Esophagus squamous epithelium (tissue), 5 donors: ENCODE measurements at regions not wholly inside any gene's neighbourhood (a gene's known extent, or its start where the extent isn't known, plus 50 kb on each side); places are given as distances from the start of the nearest gene placed in this dataset.

Experiments
- DNase-seq: peaks from one replicate; lab custom pipeline; 2025; lab: John Stamatoyannopoulos, UW
- H3K27ac ChIP-seq, 4 donors: fragments of 200-600 bp; sonication (generic); one replicate each; pipeline ENCODE4 v1.5.1; 2016 to 2019; ENCODE audit warnings: mild to moderate bottlenecking in 1 of 4
- H3K27me3 ChIP-seq, 4 donors: fragments of 200-600 bp; sonication (generic); 1 replicate in 3 of 4; 2 replicates in 1 of 4; pipeline versions ENCODE4 v1.5.1 to v1.6.0; 2017 to 2021; ENCODE audit warnings: antibody characterized with exemption in 1 of 4
- H3K36me3 ChIP-seq, 3 donors: fragments of 200-600 bp; sonication (generic); one replicate each; pipeline ENCODE4 v1.5.1; 2016 to 2019
- H3K4me1 ChIP-seq, 3 donors: fragments of 200-600 bp; sonication (generic); one replicate each; pipeline ENCODE4 v1.5.1; 2017 to 2019
- H3K4me3 ChIP-seq, 4 donors: fragments of 200-600 bp; sonication (generic); 1 replicate in 3 of 4; 2 replicates in 1 of 4; pipeline ENCODE4 v1.5.1; 2016 to 2019; ENCODE audit warnings: mild to moderate bottlenecking in 2 of 4, moderate library complexity in 1 of 4
- H3K9me3 ChIP-seq, 3 donors: fragments of 200-600 bp; sonication (generic); one replicate each; pipeline ENCODE4 v1.5.1; 2016 to 2019
- CTCF ChIP-seq, 6 experiments: fragments of 450-650 bp in 4 of 6; fragments of 200-600 bp in 2 of 6; sonication (generic) in 2 of 6; IDR thresholded peaks; one replicate each; pipeline ENCODE4 v1.5.1; 2016 to 2019; ENCODE audit warnings: antibody characterized with exemption in 6 of 6, mild to moderate bottlenecking in 4 of 6, moderate library complexity in 4 of 6
- POLR2A ChIP-seq, 4 donors: fragments of 450-650 bp; IDR thresholded peaks; one replicate each; pipeline ENCODE4 v1.6.1; 2017; ENCODE audit warnings: antibody characterized with exemption in 4 of 4, mild to moderate bottlenecking in 4 of 4, moderate library complexity in 3 of 4
- WGBS, 2 donors: methylation state at CpG; one replicate each; pipeline ENCODE4 v1.1.5; 2018; 5-methylcytosine and 5-hydroxymethylcytosine counted together
- intact Hi-C: fragments of 100-400 bp; cut with DNase I; formaldehyde crosslinking; loops from one replicate; pipeline ENCODE4 v1.15.0; 2022
- donor health status: DM: yes; HTN: yes; CAD: no.

DNA sequence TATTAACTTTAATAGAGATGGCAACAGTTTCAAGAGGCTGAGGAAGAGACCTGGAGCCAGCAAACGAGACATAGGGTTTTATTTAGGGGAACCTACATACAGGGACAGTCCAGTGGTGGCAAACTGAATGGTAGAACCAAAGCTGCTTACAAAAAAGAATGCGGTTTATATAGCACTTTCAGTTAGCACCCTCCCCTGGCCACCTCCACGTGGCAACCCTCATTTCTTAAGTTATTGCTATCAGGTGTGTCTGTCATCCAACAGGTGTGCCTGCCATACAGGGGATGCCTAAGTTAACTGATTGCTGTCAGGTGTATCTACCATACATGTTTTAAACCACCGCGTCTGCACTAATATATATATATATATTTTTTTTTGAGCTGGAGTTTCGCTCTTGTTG lies 129.2 kb upstream of the DUSP10 start:
- intact Hi-C loops = no loop called here
- Histone ChIP-seq H3K9me3 (no peaks in the 10 kb centered on the region), H3K4me1 (peaks cover 0 to 12% (median 0%) of the 10 kb centered on the region in 3 donors), H3K36me3 (no peaks in the 10 kb centered on the region), H3K27ac (no peak overlapping the region), H3K27me3 (no peaks in the 10 kb centered on the region), H3K4me3 (no peak overlapping the region)
- TF ChIP-seq CTCF (IDR thresholded peaks at IDR 0.05) (no peak), POLR2A (IDR thresholded peaks at IDR 0.05) (no peak)
- DNase-seq = no peak
- WGBS, 2 donors = 87 to 95% methylated on average over 6 of the region's 6 CpGs

- intact Hi-C loops = no loop called here
- H3K9me3 ChIP-seq = no peaks in the 10 kb centered on the region
- 67 to 81% methylated on average over 3 of the region's 3 CpGs for WGBS, 2 donors
These were observed 127.9 kb upstream of the DUSP10 start for GRCh38 chr1:221869779-221870178.

GRCh38 chr1:221868593-221869303 lies 126.9 kb upstream of the DUSP10 start:
- H3K27ac ChIP-seq = no peak overlapping the region
- no peaks in the 10 kb centered on the region for H3K9me3 ChIP-seq
- WGBS, 2 donors = 63 to 70% methylated on average over 3 of the region's 3 CpGs
- H3K36me3 ChIP-seq = no peaks in the 10 kb centered on the region
- no peak overlapping the region for H3K4me3 ChIP-seq
- peaks cover 0 to 12% (median 0%) of the 10 kb centered on the region in 3 donors for H3K4me1 ChIP-seq
- no peaks in the 10 kb centered on the region for H3K27me3 ChIP-seq
- TF ChIP-seq POLR2A (IDR thresholded peaks at IDR 0.05) = no peak
- TF ChIP-seq CTCF (IDR thresholded peaks at IDR 0.05) = no peak
- no peak for DNase-seq
- intact Hi-C loops = no loop called here

More at GRCh38 chr1:221869779-221870178, 127.9 kb upstream of the DUSP10 start:
- Histone ChIP-seq H3K36me3 (no peaks in the 10 kb centered on the region), H3K4me3 (no peak overlapping the region), H3K27me3 (no peaks in the 10 kb centered on the region), H3K4me1 (peaks cover 0 to 12% (median 0%) of the 10 kb centered on the region in 3 donors), H3K27ac (no peak overlapping the region)
- DNase-seq = no peak
- no peak for TF ChIP-seq POLR2A (IDR thresholded peaks at IDR 0.05)
- no peak for TF ChIP-seq CTCF (IDR thresholded peaks at IDR 0.05)

DNA sequence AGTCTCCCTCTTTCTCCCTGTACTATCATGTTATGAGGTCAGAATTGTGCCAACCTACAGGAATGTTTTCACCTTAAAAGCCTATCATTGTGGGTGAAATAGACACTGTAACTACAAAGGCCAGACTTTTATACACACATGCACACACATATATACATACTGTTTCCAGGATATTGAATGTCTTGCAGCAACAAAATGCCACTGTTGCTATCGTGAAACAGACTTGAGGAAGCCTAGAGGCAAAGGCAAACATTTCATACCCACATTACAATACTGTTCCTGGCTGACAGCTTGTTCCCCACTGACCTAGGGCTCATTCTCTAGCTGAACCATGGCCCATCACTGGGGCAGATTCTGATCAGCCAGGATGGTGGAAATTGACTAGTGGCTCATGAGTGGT lies 125.1 kb upstream of the DUSP10 start:
- TF ChIP-seq POLR2A (IDR thresholded peaks at IDR 0.05) (no peak), CTCF (IDR thresholded peaks at IDR 0.05) (no peak)
- intact Hi-C loops = no loop called here
- DNase-seq = no peak
- H3K27me3 ChIP-seq = no peaks in the 10 kb centered on the region
- no peak overlapping the region for H3K27ac ChIP-seq
- H3K36me3 ChIP-seq = no peaks in the 10 kb centered on the region
- H3K4me3 ChIP-seq = no peak overlapping the region
- peaks cover 0 to 12% (median 0%) of the 10 kb centered on the region in 3 donors for H3K4me1 ChIP-seq
- no peaks in the 10 kb centered on the region for H3K9me3 ChIP-seq
- WGBS, 2 donors = 45 to 50% methylated on average over 1 of the region's 1 CpG

DNA sequence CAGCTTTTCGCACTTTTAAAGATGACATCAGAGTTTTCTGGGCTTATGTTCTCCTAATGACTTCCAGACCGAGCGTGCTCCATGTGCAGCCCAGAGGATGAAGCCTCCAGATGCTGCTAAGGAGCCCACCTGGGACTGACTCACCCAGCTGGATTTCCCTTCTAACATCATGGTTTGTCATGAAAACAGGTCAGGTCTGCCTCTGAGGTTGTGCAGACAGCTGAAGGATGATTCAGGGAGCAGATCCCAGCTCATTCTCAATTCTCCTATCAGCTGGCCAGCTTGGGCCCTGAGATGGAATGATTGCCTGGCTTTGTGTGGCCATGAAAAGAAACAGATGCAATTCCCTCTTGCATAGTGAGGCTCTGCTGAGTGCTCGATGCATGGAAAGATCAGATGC lies 123.9 kb upstream of the DUSP10 start:
- DNase-seq = no peak
- no peaks in the 10 kb centered on the region for H3K36me3 ChIP-seq
- 77 to 100% methylated on average over 1 to 4 of the region's 4 CpGs for WGBS, 2 donors

More for the DNA sequence above, 123.9 kb upstream of the DUSP10 start:
- H3K4me3 ChIP-seq = no peak overlapping the region
- no peak overlapping the region for H3K27ac ChIP-seq
- H3K4me1 ChIP-seq = peaks cover 0 to 12% (median 0%) of the 10 kb centered on the region in 3 donors
- TF ChIP-seq CTCF (IDR thresholded peaks at IDR 0.05) = no peak
- TF ChIP-seq POLR2A (IDR thresholded peaks at IDR 0.05) = no peak
- intact Hi-C loops = no loop called here
- no peaks in the 10 kb centered on the region for H3K9me3 ChIP-seq
- H3K27me3 ChIP-seq = no peaks in the 10 kb centered on the region
